ENCODE measurements at regions not wholly inside any gene's neighbourhood (a gene's known extent, or its start where the extent isn't known, plus 50 kb on each side); places are given as distances from the start of the nearest gene placed in this dataset.

DNA sequence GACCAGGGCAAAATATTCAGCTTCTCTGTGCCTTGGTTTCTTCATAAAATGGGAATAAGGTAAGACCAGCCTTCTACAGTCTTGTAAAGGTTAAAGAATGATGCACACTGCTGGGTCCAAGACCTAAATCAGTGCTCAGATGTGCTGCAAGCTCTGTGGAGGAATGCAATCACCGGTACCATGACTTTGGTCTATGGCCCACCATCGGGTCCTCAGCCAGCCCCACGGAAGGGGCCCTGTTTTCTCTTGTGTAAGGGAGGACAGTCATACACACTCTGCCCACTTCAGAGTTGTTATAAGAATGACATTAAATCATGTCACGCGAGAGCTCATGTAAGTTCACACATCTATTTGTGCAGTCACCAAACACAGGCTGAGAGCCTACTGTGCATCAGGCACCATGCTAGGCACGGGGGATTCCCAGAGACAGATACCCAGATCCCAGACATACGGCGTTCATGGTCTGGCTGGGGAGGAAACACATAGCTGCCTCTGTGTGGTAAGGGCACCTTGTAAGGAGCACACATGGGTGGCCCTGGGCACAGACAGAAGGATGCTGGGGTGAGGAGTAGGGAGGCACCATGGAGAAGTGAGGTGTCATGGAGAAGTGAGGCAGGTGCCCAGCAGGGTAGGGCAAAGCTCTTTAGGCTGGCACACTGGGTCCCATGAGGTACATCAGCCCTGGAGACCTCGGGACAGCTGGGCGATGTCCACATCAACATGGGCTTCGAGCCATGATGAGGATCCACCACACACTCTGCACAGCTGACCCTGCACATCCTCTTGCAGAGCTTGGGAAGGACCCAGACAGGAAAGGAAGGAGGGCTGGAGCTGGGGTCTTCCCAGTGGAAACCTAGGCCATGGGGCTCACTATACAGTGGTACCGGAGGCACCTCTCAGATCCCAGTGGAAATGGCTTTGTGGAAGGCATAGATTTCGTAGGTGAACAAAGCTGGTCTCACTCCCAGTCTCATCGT, 190.4 kb upstream of the DIO3 start:
- no peak for TF ChIP-seq CHD1 (IDR thresholded peaks at IDR 0.05; ENCODE audit: low read depth, low read length)
- TF ChIP-seq POLR2A (IDR thresholded peaks at IDR 0.05; ENCODE audit: low read depth, low read length) = no peak
- TF ChIP-seq, protein P1, sequence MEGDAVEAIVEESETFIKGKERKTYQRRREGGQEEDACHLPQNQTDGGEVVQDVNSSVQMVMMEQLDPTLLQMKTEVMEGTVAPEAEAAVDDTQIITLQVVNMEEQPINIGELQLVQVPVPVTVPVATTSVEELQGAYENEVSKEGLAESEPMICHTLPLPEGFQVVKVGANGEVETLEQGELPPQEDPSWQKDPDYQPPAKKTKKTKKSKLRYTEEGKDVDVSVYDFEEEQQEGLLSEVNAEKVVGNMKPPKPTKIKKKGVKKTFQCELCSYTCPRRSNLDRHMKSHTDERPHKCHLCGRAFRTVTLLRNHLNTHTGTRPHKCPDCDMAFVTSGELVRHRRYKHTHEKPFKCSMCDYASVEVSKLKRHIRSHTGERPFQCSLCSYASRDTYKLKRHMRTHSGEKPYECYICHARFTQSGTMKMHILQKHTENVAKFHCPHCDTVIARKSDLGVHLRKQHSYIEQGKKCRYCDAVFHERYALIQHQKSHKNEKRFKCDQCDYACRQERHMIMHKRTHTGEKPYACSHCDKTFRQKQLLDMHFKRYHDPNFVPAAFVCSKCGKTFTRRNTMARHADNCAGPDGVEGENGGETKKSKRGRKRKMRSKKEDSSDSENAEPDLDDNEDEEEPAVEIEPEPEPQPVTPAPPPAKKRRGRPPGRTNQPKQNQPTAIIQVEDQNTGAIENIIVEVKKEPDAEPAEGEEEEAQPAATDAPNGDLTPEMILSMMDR (conservative IDR thresholded peaks at IDR 0.05; ENCODE audit: low read depth, low read length) = no peak
- TF ChIP-seq RAD21 (IDR thresholded peaks at IDR 0.05; ENCODE audit: low read length) = no peak
- TF ChIP-seq, protein P2, sequence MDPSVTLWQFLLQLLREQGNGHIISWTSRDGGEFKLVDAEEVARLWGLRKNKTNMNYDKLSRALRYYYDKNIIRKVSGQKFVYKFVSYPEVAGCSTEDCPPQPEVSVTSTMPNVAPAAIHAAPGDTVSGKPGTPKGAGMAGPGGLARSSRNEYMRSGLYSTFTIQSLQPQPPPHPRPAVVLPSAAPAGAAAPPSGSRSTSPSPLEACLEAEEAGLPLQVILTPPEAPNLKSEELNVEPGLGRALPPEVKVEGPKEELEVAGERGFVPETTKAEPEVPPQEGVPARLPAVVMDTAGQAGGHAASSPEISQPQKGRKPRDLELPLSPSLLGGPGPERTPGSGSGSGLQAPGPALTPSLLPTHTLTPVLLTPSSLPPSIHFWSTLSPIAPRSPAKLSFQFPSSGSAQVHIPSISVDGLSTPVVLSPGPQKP (IDR thresholded peaks at IDR 0.05; ENCODE audit: borderline replicate concordance, low read depth, low read length) = no peak
- TF ChIP-seq, protein P3, sequence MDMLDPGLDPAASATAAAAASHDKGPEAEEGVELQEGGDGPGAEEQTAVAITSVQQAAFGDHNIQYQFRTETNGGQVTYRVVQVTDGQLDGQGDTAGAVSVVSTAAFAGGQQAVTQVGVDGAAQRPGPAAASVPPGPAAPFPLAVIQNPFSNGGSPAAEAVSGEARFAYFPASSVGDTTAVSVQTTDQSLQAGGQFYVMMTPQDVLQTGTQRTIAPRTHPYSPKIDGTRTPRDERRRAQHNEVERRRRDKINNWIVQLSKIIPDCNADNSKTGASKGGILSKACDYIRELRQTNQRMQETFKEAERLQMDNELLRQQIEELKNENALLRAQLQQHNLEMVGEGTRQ (IDR thresholded peaks at IDR 0.05; ENCODE audit: low read depth, low read length) = no peak
- TF ChIP-seq SMC3 (IDR thresholded peaks at IDR 0.05; ENCODE audit: low read depth, low read length) = no peak
- TF ChIP-seq RFX5 (IDR thresholded peaks at IDR 0.05; ENCODE audit: low read depth, low read length) = no peak
- no peak for TF ChIP-seq MXI1 (IDR thresholded peaks at IDR 0.05; ENCODE audit: borderline replicate concordance, low read depth, low read length)
- TF ChIP-seq CEBPB (IDR thresholded peaks at IDR 0.05; ENCODE audit: low read depth, low read length) = no peak
- no peak for TF ChIP-seq FOS (IDR thresholded peaks at IDR 0.05; ENCODE audit: low read depth, low read length)
